ENCODE measurements at regions not wholly inside any gene's neighbourhood (a gene's known extent, or its start where the extent isn't known, plus 50 kb on each side); places are given as distances from the start of the nearest gene placed in this dataset.

GRCh38 chr10:43904301-43904700 is 255.6 kb upstream of the ZNF32 start:
- TF ChIP-seq CTCF (IDR thresholded peaks at IDR 0.05), result no peak
- TF ChIP-seq POLR2A (IDR thresholded peaks at IDR 0.05), result no peak
- no peak for TF ChIP-seq EP300 (IDR thresholded peaks at IDR 0.05)

All from tibial nerve (tissue), 4 donors.